ENCODE measurements at regions not wholly inside any gene's neighbourhood (a gene's known extent, or its start where the extent isn't known, plus 50 kb on each side); places are given as distances from the start of the nearest gene placed in this dataset.

DNA sequence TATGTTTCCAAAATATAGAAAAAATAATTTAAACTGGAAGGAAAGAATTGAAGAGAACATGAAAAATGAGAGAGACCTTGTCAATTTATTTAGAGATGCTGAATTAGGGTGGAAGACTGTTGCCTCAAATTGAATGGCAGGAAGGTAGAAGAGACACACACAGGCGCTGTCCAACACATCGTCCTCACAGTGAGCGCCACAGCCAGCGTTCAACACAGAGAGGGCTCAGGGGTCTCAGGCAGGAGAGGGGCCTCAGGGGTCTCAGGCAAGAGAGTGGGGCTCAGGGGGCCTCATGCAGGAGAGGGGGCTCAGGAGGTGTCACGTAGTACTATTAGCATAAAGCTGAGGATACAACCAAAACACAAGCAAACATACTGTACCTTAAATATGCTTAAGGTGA lies 65.7 kb downstream of the TMEM18 start:
- TF ChIP-seq, protein P1, sequence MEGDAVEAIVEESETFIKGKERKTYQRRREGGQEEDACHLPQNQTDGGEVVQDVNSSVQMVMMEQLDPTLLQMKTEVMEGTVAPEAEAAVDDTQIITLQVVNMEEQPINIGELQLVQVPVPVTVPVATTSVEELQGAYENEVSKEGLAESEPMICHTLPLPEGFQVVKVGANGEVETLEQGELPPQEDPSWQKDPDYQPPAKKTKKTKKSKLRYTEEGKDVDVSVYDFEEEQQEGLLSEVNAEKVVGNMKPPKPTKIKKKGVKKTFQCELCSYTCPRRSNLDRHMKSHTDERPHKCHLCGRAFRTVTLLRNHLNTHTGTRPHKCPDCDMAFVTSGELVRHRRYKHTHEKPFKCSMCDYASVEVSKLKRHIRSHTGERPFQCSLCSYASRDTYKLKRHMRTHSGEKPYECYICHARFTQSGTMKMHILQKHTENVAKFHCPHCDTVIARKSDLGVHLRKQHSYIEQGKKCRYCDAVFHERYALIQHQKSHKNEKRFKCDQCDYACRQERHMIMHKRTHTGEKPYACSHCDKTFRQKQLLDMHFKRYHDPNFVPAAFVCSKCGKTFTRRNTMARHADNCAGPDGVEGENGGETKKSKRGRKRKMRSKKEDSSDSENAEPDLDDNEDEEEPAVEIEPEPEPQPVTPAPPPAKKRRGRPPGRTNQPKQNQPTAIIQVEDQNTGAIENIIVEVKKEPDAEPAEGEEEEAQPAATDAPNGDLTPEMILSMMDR (IDR thresholded peaks at IDR 0.05), result no peak

DNA sequence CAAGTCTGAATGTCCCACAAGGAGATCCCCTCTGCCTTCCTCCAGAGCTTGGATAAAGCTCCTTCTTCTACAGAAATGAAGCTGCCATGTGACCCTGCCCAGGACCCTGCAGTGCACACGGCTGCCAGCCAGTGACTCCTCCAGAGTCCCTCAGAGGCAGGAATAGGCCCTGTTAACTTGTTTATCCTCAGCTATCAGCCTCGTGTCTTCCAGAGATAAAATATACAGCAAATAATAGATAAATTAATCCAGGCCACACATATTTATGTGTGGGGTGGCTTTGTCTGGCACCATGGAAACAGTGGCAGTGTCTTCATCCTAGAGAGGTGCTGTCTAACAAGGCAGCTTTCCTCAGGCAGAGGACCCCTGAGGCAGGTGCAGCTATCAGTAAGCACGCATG lies 66.7 kb downstream of the TMEM18 start:
- TF ChIP-seq, protein P1 (IDR thresholded peaks at IDR 0.05), result no peak

DNA sequence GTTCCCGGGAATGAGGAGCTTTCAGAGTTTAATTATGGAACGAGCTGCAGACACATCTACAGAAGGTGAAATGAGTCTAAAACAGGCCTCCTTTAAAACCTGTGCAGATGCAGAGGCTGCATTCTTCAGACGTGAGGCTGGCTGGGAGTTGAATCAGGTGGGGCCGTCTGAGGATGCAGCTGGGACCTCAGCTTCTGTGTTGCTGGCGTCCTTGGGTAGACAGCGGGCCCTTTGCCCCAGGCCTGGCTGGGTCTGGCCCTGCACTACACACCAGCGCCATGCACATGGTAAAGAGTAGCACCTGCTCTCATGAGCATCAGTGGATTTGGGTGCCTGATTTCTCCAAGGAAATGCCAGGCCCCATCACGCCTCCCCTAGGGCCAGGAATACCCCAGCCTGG lies 67.3 kb downstream of the TMEM18 start:
- TF ChIP-seq, protein P1 (IDR thresholded peaks at IDR 0.05), result no peak

DNA sequence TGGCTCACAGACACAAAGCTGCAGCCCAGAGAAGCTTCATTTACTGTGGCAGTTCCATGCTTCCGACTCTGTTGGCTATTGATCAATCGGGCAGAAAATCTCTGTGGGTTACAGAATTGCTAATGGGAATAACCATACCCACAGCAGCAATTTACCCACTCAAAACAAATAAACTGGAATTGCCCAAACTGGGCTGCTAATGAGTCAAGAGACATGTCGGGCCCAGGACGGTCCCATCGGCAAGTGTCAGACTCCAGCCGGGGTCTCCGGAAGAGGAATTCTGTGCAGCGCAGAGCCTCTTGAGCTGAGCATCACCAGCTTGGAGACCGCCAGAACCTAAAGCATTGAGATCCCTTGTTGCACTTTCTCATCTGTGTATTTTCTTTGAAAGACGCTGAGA lies 67.8 kb downstream of the TMEM18 start:
- TF ChIP-seq, protein P1 (IDR thresholded peaks at IDR 0.05), result no peak

DNA sequence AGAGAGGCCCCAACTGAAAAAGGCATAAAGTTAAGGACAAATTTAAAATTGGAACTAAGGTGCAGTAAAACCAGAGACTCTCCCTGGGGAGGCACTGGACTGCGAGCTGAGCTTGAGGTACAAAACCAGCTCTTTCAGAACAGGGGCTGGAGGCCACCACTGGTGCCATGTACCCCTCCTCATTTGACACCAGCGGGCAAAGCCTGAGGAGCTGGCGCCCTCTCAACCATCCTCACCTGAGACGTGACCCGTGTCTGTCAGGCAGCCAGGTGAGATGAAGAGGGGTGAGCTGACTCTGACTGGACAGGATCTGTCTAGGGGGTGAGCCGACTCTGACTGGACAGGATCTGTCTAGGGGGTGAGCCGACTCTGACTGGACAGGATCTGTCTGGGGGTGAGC lies 68.5 kb downstream of the TMEM18 start:
- TF ChIP-seq, protein P1 (IDR thresholded peaks at IDR 0.05), result no peak

DNA sequence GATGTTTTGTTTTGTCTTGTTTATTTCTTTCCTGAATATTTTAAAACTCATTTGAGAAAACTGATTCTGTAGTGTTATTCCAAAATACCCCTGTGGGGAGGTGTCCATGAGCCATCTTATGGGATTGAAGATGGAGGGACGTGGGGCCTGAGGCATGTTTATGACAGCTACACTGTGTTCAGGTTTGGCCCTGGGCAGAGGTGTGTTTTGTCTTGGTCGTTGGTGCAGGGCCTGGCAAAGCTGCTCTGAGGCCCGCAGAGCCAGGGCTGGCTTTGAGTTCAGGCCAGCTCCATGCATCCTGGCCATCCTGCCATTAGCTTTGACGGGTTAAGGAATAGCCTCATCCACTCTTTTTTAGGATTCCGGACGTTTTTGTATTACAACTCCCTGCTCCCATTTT lies 68.9 kb downstream of the TMEM18 start:
- TF ChIP-seq, protein P1 (IDR thresholded peaks at IDR 0.05), result no peak

DNA sequence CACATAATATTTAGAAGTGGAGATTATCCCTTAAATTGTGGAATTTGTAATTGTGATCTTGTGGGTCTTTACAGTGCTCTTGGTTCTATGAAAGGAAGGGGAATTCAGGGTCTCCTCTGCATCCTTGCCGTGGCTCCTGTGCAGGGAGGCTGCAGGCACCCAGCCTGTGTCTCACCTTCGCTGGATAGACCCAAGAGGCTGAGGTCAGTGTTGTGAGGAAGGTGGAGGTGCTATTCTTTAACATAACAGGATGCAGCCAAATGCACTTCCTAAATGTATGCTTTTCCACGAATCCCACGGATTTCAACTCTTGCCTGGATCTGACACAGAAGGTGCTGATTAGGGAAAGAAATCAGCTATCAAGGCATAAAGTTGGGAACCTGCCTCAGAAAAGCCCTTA lies 69.5 kb downstream of the TMEM18 start:
- TF ChIP-seq, protein P1 (IDR thresholded peaks at IDR 0.05), result no peak

DNA sequence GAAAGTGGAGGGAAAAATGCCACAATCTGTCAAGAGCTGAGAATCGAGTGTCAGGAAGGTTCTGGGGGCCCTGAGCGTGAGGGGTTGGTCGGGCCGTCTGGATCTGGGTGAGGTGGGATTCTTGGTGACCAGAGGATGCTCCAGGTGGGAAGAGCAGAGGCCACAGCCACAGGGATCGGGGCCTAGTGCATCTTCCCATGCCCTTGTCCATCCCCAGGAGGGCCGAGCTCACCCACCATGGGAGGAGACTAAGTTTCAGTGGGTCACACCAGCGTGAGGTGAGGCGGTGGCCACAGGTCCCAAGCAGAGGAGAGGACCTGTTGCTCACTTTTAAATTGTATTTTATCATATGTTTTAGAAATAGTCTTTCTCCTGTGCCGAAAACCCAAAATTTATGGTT lies 70.0 kb downstream of the TMEM18 start:
- TF ChIP-seq, protein P1 (IDR thresholded peaks at IDR 0.05), result no peak

All from LNCAP (cell line).